ENCODE measurements at regions not wholly inside any gene's neighbourhood (a gene's known extent, or its start where the extent isn't known, plus 50 kb on each side); places are given as distances from the start of the nearest gene placed in this dataset.
"Not testable (repeated sequence)": the region's sequence is repeated elsewhere in the genome, so short reads cannot be mapped to it uniquely, and the experiment has no call there.

DNA sequence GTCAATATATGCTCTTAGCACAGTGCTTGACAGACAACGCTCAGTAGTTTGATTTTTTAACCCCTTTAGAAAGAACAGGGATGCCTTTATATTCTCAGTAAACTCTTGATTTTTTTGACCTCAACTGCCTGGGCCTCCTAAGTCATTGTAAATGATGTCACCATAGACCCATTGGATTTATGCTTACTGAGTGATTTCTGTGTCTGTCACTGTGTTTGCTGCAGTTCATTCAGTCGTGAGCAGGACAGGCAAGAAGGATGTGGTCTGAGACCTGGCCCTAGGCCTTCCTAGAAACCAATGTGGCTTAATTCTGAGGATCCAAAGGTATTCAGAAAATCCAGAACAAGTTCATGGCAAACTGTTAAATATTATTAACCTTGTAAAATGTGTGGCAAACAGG, 868.1 kb downstream of the XPNPEP1 start:
- H3K9ac ChIP-seq (ENCODE audit: low read depth in 2 of 2, low read length in 2 of 2) = no peak overlapping the region
- H3K9me3 ChIP-seq = no peaks in the 10 kb centered on the region
- H3K36me3 ChIP-seq = no peaks in the 10 kb centered on the region
- no peaks in the 10 kb centered on the region for H3K27me3 ChIP-seq
- H3K27ac ChIP-seq = no peak overlapping the region
- no peaks in the 10 kb centered on the region for H3K4me1 ChIP-seq
- no peak overlapping the region for H3K4me3 ChIP-seq
- TF ChIP-seq, protein P1, sequence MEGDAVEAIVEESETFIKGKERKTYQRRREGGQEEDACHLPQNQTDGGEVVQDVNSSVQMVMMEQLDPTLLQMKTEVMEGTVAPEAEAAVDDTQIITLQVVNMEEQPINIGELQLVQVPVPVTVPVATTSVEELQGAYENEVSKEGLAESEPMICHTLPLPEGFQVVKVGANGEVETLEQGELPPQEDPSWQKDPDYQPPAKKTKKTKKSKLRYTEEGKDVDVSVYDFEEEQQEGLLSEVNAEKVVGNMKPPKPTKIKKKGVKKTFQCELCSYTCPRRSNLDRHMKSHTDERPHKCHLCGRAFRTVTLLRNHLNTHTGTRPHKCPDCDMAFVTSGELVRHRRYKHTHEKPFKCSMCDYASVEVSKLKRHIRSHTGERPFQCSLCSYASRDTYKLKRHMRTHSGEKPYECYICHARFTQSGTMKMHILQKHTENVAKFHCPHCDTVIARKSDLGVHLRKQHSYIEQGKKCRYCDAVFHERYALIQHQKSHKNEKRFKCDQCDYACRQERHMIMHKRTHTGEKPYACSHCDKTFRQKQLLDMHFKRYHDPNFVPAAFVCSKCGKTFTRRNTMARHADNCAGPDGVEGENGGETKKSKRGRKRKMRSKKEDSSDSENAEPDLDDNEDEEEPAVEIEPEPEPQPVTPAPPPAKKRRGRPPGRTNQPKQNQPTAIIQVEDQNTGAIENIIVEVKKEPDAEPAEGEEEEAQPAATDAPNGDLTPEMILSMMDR (IDR thresholded peaks at IDR 0.05) = no peak
- intact Hi-C loops (cut with DNase I) = no loop called here
- DNase-seq = no peak

DNA sequence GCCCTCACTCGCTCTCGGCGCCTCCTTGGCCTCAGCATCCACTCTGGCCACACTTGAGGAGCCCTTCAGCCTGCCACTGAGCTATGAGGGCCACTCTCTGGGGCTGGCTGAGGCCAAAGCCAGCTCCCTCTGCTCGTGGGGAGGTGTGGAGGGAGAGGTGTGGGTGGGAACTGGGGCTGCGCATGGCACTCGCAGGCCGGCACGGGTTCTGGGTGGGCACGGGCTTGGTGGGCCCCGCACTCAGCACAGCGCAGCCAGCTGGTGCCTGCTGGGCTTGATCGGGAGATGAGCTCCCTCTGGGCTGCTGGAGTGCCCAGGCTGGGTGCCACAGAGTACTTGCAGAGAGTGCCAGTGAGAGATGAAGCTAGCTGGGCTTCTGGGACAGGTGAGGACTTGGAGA, 875.5 kb downstream of the XPNPEP1 start:
- DNase-seq = no peak
- no peaks in the 10 kb centered on the region for H3K36me3 ChIP-seq
- no peak overlapping the region for H3K27ac ChIP-seq
- no peaks in the 10 kb centered on the region for H3K27me3 ChIP-seq
- H3K4me1 ChIP-seq = no peaks in the 10 kb centered on the region
- no peaks in the 10 kb centered on the region for H3K9me3 ChIP-seq
- TF ChIP-seq, protein P1 (IDR thresholded peaks at IDR 0.05) = no peak
- no peak overlapping the region for H3K9ac ChIP-seq (ENCODE audit: low read depth in 2 of 2, low read length in 2 of 2)
- intact Hi-C loops (cut with DNase I) = no loop called here
- no peak overlapping the region for H3K4me3 ChIP-seq

DNA sequence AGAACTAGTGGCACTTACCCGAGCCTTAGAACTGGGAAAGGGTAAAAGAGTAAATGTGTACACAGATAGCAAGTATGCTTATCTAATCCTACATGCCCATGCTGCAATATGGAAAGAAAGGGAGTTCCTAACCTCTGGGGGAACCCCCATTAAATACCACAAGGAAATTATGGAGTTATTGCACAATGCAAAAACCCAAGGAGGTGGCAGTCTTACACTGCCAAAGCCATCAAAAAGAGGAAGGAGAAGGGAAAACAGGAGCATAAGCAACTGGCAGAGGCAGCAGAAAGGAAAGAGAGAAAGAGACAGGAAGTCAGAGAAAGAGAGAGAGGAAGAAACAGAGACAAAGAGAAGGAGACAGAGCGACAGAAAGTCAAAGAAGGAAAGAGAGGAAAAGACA, 876.9 kb downstream of the XPNPEP1 start:
- H3K27me3 ChIP-seq; H3K9me3 ChIP-seq; intact Hi-C loops (cut with DNase I); H3K4me1 ChIP-seq; H3K9ac ChIP-seq (ENCODE audit: low read depth in 2 of 2, low read length in 2 of 2); H3K27ac ChIP-seq; DNase-seq; H3K36me3 ChIP-seq; H3K4me3 ChIP-seq: not testable (repeated sequence)

DNA sequence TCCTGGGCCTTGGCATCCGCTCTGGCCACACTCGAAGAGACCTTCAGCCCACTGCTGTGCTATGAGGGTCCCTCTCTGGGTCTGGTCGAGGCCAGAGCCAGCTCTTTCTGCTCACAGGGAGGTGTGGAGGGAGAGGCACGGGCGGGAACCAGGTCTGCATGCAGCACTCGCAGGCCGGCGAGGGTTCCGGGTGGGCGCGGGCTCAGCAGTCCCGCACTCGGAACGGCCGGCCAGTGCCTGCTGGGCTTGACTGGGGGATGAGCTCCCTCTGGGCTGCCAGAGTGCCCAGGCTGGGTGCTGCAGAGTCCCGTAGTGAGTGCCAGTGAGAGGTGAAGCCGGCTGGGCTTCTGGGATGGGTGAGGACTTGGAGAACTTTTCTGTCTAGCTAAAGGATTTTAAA, 882.7 kb downstream of the XPNPEP1 start:
- TF ChIP-seq, protein P1 (IDR thresholded peaks at IDR 0.05) = no peak

DNA sequence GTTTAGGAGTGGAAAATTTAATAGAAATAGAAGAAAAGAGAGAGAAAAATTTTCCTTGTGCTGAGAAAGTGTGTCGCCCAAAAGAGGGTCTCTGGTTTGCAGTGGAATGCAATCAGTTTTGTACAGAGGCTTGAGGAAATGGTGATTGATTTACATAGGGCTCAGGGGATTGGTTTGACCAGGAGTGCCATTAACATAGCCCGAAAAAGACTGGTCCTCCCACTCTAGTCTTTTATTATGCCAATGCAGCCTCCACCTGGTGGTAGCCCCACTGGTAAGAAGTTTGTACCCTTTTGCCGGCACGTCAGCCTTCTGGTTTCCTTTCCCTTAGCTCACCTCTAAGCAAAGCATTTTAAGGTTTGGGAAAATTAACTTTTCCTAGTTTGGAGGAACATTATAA, 885.3 kb downstream of the XPNPEP1 start:
- Histone ChIP-seq H3K4me1 (no peaks in the 10 kb centered on the region), H3K27ac (no peak overlapping the region), H3K9ac (ENCODE audit: low read depth in 2 of 2, low read length in 2 of 2) (no peak overlapping the region), H3K36me3 (no peaks in the 10 kb centered on the region), H3K9me3 (no peaks in the 10 kb centered on the region), H3K4me3 (no peak overlapping the region), H3K27me3 (no peaks in the 10 kb centered on the region)
- no peak for DNase-seq
- TF ChIP-seq, protein P1 (IDR thresholded peaks at IDR 0.05) = no peak
- intact Hi-C loops (cut with DNase I) = no loop called here

More for the DNA sequence above, 882.7 kb downstream of the XPNPEP1 start:
- no peaks in the 10 kb centered on the region for H3K27me3 ChIP-seq
- no peaks in the 10 kb centered on the region for H3K4me1 ChIP-seq
- H3K36me3 ChIP-seq = no peaks in the 10 kb centered on the region
- H3K9ac ChIP-seq (ENCODE audit: low read depth in 2 of 2, low read length in 2 of 2) = no peak overlapping the region
- no peak overlapping the region for H3K27ac ChIP-seq
- intact Hi-C loops (cut with DNase I) = no loop called here
- no peaks in the 10 kb centered on the region for H3K9me3 ChIP-seq
- H3K4me3 ChIP-seq = no peak overlapping the region
- no peak for DNase-seq

DNA sequence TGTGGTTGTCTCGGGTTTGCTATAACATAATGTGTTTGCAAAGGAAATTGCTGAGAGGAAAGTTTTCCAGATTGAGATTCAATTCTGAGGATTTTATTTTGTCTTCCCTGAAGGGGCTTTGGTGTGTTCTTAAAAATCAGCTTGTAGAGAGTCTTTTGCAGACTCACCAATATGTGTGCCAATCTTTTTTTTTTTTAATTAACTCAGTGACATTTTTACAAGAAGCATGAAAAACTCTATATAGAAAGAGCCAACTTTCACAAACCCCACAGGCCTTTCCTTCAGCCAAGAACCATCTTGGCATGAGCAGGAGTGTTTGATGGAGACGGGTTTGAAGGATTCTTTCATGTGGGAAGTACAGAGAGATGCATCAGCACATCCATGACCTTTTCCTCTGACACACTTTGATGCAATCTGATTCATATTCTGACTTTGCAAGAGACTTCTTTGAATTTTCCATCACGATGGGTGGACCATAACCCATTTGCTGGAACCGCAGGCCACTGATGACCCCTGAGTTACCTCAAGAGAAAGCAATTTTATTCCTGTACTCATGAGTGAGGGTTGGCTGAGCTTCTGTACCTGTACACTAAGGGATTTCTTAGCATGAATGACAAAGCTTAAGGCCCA, 892.6 kb downstream of the XPNPEP1 start:
- Histone ChIP-seq H3K9me3 (no peaks in the 10 kb centered on the region), H3K4me1 (no peaks in the 10 kb centered on the region), H3K27ac (no peak overlapping the region), H3K27me3 (no peaks in the 10 kb centered on the region), H3K4me3 (no peak overlapping the region), H3K9ac (ENCODE audit: low read depth in 2 of 2, low read length in 2 of 2) (no peak overlapping the region), H3K36me3 (no peaks in the 10 kb centered on the region)
- TF ChIP-seq, protein P1 (IDR thresholded peaks at IDR 0.05) = no peak
- no peak for DNase-seq
- intact Hi-C loops (cut with DNase I) = no loop called here

Measured in colonic mucosa (tissue), 4 donors.